Adrenal gland (tissue), 5 donors: ENCODE measurements at regions not wholly inside any gene's neighbourhood (a gene's known extent, or its start where the extent isn't known, plus 50 kb on each side); places are given as distances from the start of the nearest gene placed in this dataset.

Experiments used
- CTCF ChIP-seq, 6 experiments: fragments of 450-650 bp in 4 of 6; fragments of 200-600 bp in 2 of 6; sonication (generic) in 1 of 6; IDR thresholded peaks; 1 replicate in 5 of 6; 2 replicates in 1 of 6; pipeline versions ENCODE4 v1.5.1 to v1.8.0; 2016 to 2021; ENCODE audit warnings: antibody characterized with exemption in 6 of 6, mild to moderate bottlenecking in 2 of 6, moderate library complexity in 1 of 6
- POLR2A ChIP-seq, 2 donors: fragments of 450-650 bp; IDR thresholded peaks; one replicate each; pipeline ENCODE4 v1.6.1; 2017; ENCODE audit warnings: antibody characterized with exemption in 2 of 2, mild to moderate bottlenecking in 2 of 2, moderate library complexity in 1 of 2
- donor health status: DM: no; HTN: no; CAD: no.

- no peak for TF ChIP-seq CTCF (IDR thresholded peaks at IDR 0.05)
- TF ChIP-seq POLR2A (IDR thresholded peaks at IDR 0.05), result no peak
Observed at GRCh38 chr18:77853859-77854258, 604.2 kb downstream of the GALR1 start.
